ENCODE measurements at regions not wholly inside any gene's neighbourhood (a gene's known extent, or its start where the extent isn't known, plus 50 kb on each side); places are given as distances from the start of the nearest gene placed in this dataset.

GRCh38 chr1:69410457-69410850 is 157.3 kb upstream of the LRRC7 start:
- H3K36me3 Mint-ChIP-seq (ENCODE audit: low read depth), result no peaks in the 10 kb centered on the region
- ATAC-seq (no peak), DNase-seq (no peak)
- H3K27me3 Mint-ChIP-seq, result no peaks in the 10 kb centered on the region
- H3K27ac Mint-ChIP-seq, result no peak overlapping the region
- intact Hi-C loops (cut with micrococcal nuclease), result no loop called here
- no peaks in the 10 kb centered on the region for H3K4me1 Mint-ChIP-seq (ENCODE audit: low read depth)
- CTCF ChIA-PET, result no interaction called here
- H3K4me3 Mint-ChIP-seq, result no peak overlapping the region
- POLR2A ChIA-PET, result no interaction called here
- H3K9me3 Mint-ChIP-seq, result peaks cover 6% of the 10 kb centered on the region
- TF ChIP-seq CTCF (IDR thresholded peaks at IDR 0.05), result no peak

DNA sequence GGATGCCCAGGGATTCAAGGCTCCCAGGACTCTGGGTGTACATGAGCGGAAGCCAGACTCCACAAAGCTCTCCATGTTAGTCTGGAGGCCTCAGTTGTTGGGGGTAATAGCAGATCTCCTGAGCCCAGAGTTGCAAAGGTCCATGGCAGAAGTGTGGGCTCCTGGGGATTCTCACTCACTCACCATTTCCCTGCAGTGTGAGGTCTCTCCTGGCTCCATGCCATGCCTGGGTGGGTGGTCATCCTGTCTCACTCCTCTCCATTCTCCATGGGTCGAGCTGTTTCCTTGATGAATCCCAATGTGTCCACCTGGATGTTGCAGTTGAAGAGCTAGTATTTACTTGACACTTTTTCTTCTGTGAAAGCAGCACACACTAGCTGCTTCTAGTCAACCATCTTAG is 156.8 kb upstream of the LRRC7 start:
- intact Hi-C loops (cut with micrococcal nuclease), result no loop called here
- no peaks in the 10 kb centered on the region for H3K27me3 Mint-ChIP-seq
- no peak for TF ChIP-seq CTCF (IDR thresholded peaks at IDR 0.05)
- DNase-seq, result no peak
- no peaks in the 10 kb centered on the region for H3K36me3 Mint-ChIP-seq (ENCODE audit: low read depth)
- ChIA-PET CTCF (no interaction called here), POLR2A (no interaction called here)
- no peak overlapping the region for H3K27ac Mint-ChIP-seq
- no peaks in the 10 kb centered on the region for H3K4me1 Mint-ChIP-seq (ENCODE audit: low read depth)
- no peak for ATAC-seq
- H3K9me3 Mint-ChIP-seq, result peaks cover 6% of the 10 kb centered on the region
- H3K4me3 Mint-ChIP-seq, result no peak overlapping the region

- intact Hi-C loops (cut with micrococcal nuclease), result no loop called here
- no peak overlapping the region for H3K27ac Mint-ChIP-seq
- no peaks in the 10 kb centered on the region for H3K27me3 Mint-ChIP-seq
- ChIA-PET POLR2A (no interaction called here), CTCF (no interaction called here)
- no peak for TF ChIP-seq CTCF (IDR thresholded peaks at IDR 0.05)
- no peaks in the 10 kb centered on the region for H3K4me1 Mint-ChIP-seq (ENCODE audit: low read depth)
- no peak overlapping the region for H3K4me3 Mint-ChIP-seq
- no peak for ATAC-seq
- H3K36me3 Mint-ChIP-seq (ENCODE audit: low read depth), result no peaks in the 10 kb centered on the region
- DNase-seq, result no peak
- peaks cover 6% of the 10 kb centered on the region for H3K9me3 Mint-ChIP-seq
Measured at GRCh38 chr1:69411617-69412016, 156.1 kb upstream of the LRRC7 start.

- no peaks in the 10 kb centered on the region for H3K27me3 Mint-ChIP-seq
- H3K36me3 Mint-ChIP-seq (ENCODE audit: low read depth), result no peaks in the 10 kb centered on the region
- ATAC-seq (no peak), DNase-seq (no peak)
- peaks cover 6% of the 10 kb centered on the region for H3K9me3 Mint-ChIP-seq
- H3K27ac Mint-ChIP-seq, result no peak overlapping the region
- TF ChIP-seq CTCF (IDR thresholded peaks at IDR 0.05), result no peak
- CTCF ChIA-PET, result no interaction called here
- no peaks in the 10 kb centered on the region for H3K4me1 Mint-ChIP-seq (ENCODE audit: low read depth)
- intact Hi-C loops (cut with micrococcal nuclease), result no loop called here
- POLR2A ChIA-PET, result no interaction called here
- H3K4me3 Mint-ChIP-seq, result no peak overlapping the region
Measured at GRCh38 chr1:69413129-69413528, 154.6 kb upstream of the LRRC7 start.

DNA sequence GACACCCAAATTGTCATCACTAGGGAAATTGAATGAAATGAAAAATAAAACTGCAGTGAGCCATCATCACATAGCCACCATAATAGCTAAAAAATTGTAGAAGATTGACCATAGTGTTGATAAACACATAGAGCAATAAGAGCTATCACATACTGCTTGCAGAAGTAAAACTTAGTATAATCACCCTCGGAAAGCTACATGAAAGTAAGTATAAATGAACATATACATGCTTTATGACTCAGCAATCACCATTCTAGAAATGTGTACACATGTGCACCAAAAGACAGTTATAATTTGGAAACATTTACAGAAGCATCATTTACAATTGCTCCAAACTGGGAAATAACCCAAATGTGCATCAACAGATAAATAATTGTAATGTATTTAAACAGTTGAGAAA is 153.1 kb upstream of the LRRC7 start:
- ChIA-PET POLR2A (no interaction called here), CTCF (no interaction called here)
- Mint-ChIP-seq H3K4me1 (ENCODE audit: low read depth) (no peaks in the 10 kb centered on the region), H3K36me3 (ENCODE audit: low read depth) (no peaks in the 10 kb centered on the region), H3K27ac (no peak overlapping the region), H3K27me3 (no peaks in the 10 kb centered on the region), H3K9me3 (peaks cover 5% of the 10 kb centered on the region), H3K4me3 (no peak overlapping the region)
- no peak for DNase-seq
- TF ChIP-seq CTCF (IDR thresholded peaks at IDR 0.05), result no peak
- intact Hi-C loops (cut with micrococcal nuclease), result no loop called here
- no peak for ATAC-seq
